IPS-18c (cell line): ENCODE measurements at regions not wholly inside any gene's neighbourhood (a gene's known extent, or its start where the extent isn't known, plus 50 kb on each side); places are given as distances from the start of the nearest gene placed in this dataset.
"Not testable (repeated sequence)": the region's sequence is repeated elsewhere in the genome, so short reads cannot be mapped to it uniquely, and the experiment has no call there.

ENCODE experiments used
- H3K4me3 ChIP-seq: 2 replicates; pipeline ENCODE4 v1.7.0; 2013; ENCODE audit warnings: low read depth, mild to moderate bottlenecking, low read length, moderate library complexity; ENCODE audit not compliant: insufficient read depth
- H3K9me3 ChIP-seq: one replicate; pipeline ENCODE4 v1.6.1; 2013; ENCODE audit warnings: mild to moderate bottlenecking, low read length, moderate library complexity; ENCODE audit not compliant: control insufficient read depth, insufficient read depth

- Histone ChIP-seq H3K4me3 (no peak overlapping the region), H3K9me3 (no peaks in the 10 kb centered on the region)
Measured at GRCh38 chr1:194870860-194871259, 1684.4 kb upstream of the B3GALT2 start.

GRCh38 chr1:194866153-194866552 lies 1679.7 kb upstream of the B3GALT2 start:
- Histone ChIP-seq H3K9me3 (no peaks in the 10 kb centered on the region), H3K4me3 (no peak overlapping the region)

GRCh38 chr1:194865383-194865782 lies 1679.0 kb upstream of the B3GALT2 start:
- no peaks in the 10 kb centered on the region for H3K9me3 ChIP-seq
- no peak overlapping the region for H3K4me3 ChIP-seq

GRCh38 chr1:194862129-194862528 lies 1675.7 kb upstream of the B3GALT2 start:
- Histone ChIP-seq H3K4me3 (no peak overlapping the region), H3K9me3 (no peaks in the 10 kb centered on the region)

GRCh38 chr1:194860248-194861201 lies 1674.1 kb upstream of the B3GALT2 start:
- Histone ChIP-seq H3K4me3 (no peak overlapping the region), H3K9me3 (no peaks in the 10 kb centered on the region)

GRCh38 chr1:194859481-194860154 lies 1673.2 kb upstream of the B3GALT2 start:
- not testable (repeated sequence) for H3K9me3 ChIP-seq, H3K4me3 ChIP-seq

GRCh38 chr1:194858811-194859480 lies 1672.5 kb upstream of the B3GALT2 start:
- not testable (repeated sequence) for H3K9me3 ChIP-seq, H3K4me3 ChIP-seq

GRCh38 chr1:194857413-194857812 lies 1671.0 kb upstream of the B3GALT2 start:
- Histone ChIP-seq H3K4me3 (no peak overlapping the region), H3K9me3 (no peaks in the 10 kb centered on the region)

GRCh38 chr1:194848846-194849245 lies 1662.4 kb upstream of the B3GALT2 start:
- Histone ChIP-seq H3K9me3 (no peaks in the 10 kb centered on the region), H3K4me3 (no peak overlapping the region)

- Histone ChIP-seq H3K9me3 (no peaks in the 10 kb centered on the region), H3K4me3 (no peak overlapping the region)
Measured at GRCh38 chr1:194846488-194846887, 1660.1 kb upstream of the B3GALT2 start.

- no peak overlapping the region for H3K4me3 ChIP-seq
- no peaks in the 10 kb centered on the region for H3K9me3 ChIP-seq
Measured at GRCh38 chr1:194843077-194843476, 1656.7 kb upstream of the B3GALT2 start.

GRCh38 chr1:194833111-194833510 lies 1646.7 kb upstream of the B3GALT2 start:
- Histone ChIP-seq H3K9me3 (no peaks in the 10 kb centered on the region), H3K4me3 (no peak overlapping the region)

- not testable (repeated sequence) for H3K9me3 ChIP-seq, H3K4me3 ChIP-seq
Measured at GRCh38 chr1:194831595-194831994, 1645.2 kb upstream of the B3GALT2 start.

- Histone ChIP-seq H3K9me3 (no peaks in the 10 kb centered on the region), H3K4me3 (no peak overlapping the region)
Measured at GRCh38 chr1:194830387-194830786, 1644.0 kb upstream of the B3GALT2 start.

GRCh38 chr1:194829492-194829891 lies 1643.1 kb upstream of the B3GALT2 start:
- H3K9me3 ChIP-seq: no peaks in the 10 kb centered on the region
- H3K4me3 ChIP-seq: no peak overlapping the region

GRCh38 chr1:194825382-194825781 lies 1639.0 kb upstream of the B3GALT2 start:
- Histone ChIP-seq H3K4me3 (no peak overlapping the region), H3K9me3 (no peaks in the 10 kb centered on the region)

- no peaks in the 10 kb centered on the region for H3K9me3 ChIP-seq
- H3K4me3 ChIP-seq: no peak overlapping the region
Measured at GRCh38 chr1:194821091-194821490, 1634.7 kb upstream of the B3GALT2 start.

GRCh38 chr1:194818674-194819073 lies 1632.3 kb upstream of the B3GALT2 start:
- Histone ChIP-seq H3K9me3 (no peaks in the 10 kb centered on the region), H3K4me3 (no peak overlapping the region)
